ENCODE measurements at regions not wholly inside any gene's neighbourhood (a gene's known extent, or its start where the extent isn't known, plus 50 kb on each side); places are given as distances from the start of the nearest gene placed in this dataset.

GRCh38 chr5:27497491-27497890 lies 459.1 kb upstream of the CDH9 start:
- no peaks in the 10 kb centered on the region for H3K27me3 ChIP-seq (ENCODE audit: control insufficient read depth, insufficient read depth, low read length)
- H3K36me3 ChIP-seq (ENCODE audit: control insufficient read depth, insufficient read depth, low read length): no peaks in the 10 kb centered on the region
- no peak overlapping the region for H3K4me3 ChIP-seq (ENCODE audit: low read depth, low read length)
- DNase-seq (ENCODE audit: low read depth) (no peak), FAIRE-seq (no peak)
- TF ChIP-seq CTCF (IDR thresholded peaks at IDR 0.05; ENCODE audit: insufficient read depth, low read length, severe bottlenecking): no peak

- Histone ChIP-seq H3K27me3 (ENCODE audit: control insufficient read depth, insufficient read depth, low read length) (no peaks in the 10 kb centered on the region), H3K4me3 (ENCODE audit: low read depth, low read length) (no peak overlapping the region), H3K36me3 (ENCODE audit: control insufficient read depth, insufficient read depth, low read length) (no peaks in the 10 kb centered on the region)
- peak; percentile 91 for DNase-seq (ENCODE audit: low read depth)
- TF ChIP-seq CTCF (IDR thresholded peaks at IDR 0.05; ENCODE audit: insufficient read depth, low read length, severe bottlenecking): no peak
- FAIRE-seq: no peak
These were observed 456.5 kb upstream of the CDH9 start for GRCh38 chr5:27494887-27495286.

GRCh38 chr5:27491746-27492439 lies 453.5 kb upstream of the CDH9 start:
- H3K4me3 ChIP-seq (ENCODE audit: low read depth, low read length): no peak overlapping the region
- no peak for TF ChIP-seq CTCF (IDR thresholded peaks at IDR 0.05; ENCODE audit: insufficient read depth, low read length, severe bottlenecking)
- no peaks in the 10 kb centered on the region for H3K27me3 ChIP-seq (ENCODE audit: control insufficient read depth, insufficient read depth, low read length)
- no peak for DNase-seq (ENCODE audit: low read depth)
- no peaks in the 10 kb centered on the region for H3K36me3 ChIP-seq (ENCODE audit: control insufficient read depth, insufficient read depth, low read length)
- no peak for FAIRE-seq

- H3K36me3 ChIP-seq (ENCODE audit: control insufficient read depth, insufficient read depth, low read length): no peaks in the 10 kb centered on the region
- FAIRE-seq (no peak), DNase-seq (ENCODE audit: low read depth) (peak; percentile 28)
- no peaks in the 10 kb centered on the region for H3K27me3 ChIP-seq (ENCODE audit: control insufficient read depth, insufficient read depth, low read length)
- H3K4me3 ChIP-seq (ENCODE audit: low read depth, low read length): no peak overlapping the region
- no peak for TF ChIP-seq CTCF (IDR thresholded peaks at IDR 0.05; ENCODE audit: insufficient read depth, low read length, severe bottlenecking)
These were observed 452.7 kb upstream of the CDH9 start for GRCh38 chr5:27491047-27491446.

- no peak for TF ChIP-seq CTCF (IDR thresholded peaks at IDR 0.05; ENCODE audit: insufficient read depth, low read length, severe bottlenecking)
- no peaks in the 10 kb centered on the region for H3K36me3 ChIP-seq (ENCODE audit: control insufficient read depth, insufficient read depth, low read length)
- no peak overlapping the region for H3K4me3 ChIP-seq (ENCODE audit: low read depth, low read length)
- no peaks in the 10 kb centered on the region for H3K27me3 ChIP-seq (ENCODE audit: control insufficient read depth, insufficient read depth, low read length)
- FAIRE-seq (no peak), DNase-seq (ENCODE audit: low read depth) (no peak)
These were observed 451.3 kb upstream of the CDH9 start for GRCh38 chr5:27489701-27490100.

GRCh38 chr5:27482663-27483062 lies 444.3 kb upstream of the CDH9 start:
- no peak overlapping the region for H3K4me3 ChIP-seq (ENCODE audit: low read depth, low read length)
- TF ChIP-seq CTCF (IDR thresholded peaks at IDR 0.05; ENCODE audit: insufficient read depth, low read length, severe bottlenecking): no peak
- DNase-seq (ENCODE audit: low read depth) (no peak), FAIRE-seq (no peak)
- no peaks in the 10 kb centered on the region for H3K36me3 ChIP-seq (ENCODE audit: control insufficient read depth, insufficient read depth, low read length)
- no peaks in the 10 kb centered on the region for H3K27me3 ChIP-seq (ENCODE audit: control insufficient read depth, insufficient read depth, low read length)
